OCI-LY3 (cell line): ENCODE measurements at regions not wholly inside any gene's neighbourhood (a gene's known extent, or its start where the extent isn't known, plus 50 kb on each side); places are given as distances from the start of the nearest gene placed in this dataset.

ENCODE experiments used
- H2AFZ ChIP-seq: fragments of 200-600, 300-600 bp; shearing (Covaris generic); 2 replicates; pipeline ENCODE4 v1.6.0; 2014; ENCODE audit warnings: antibody characterized with exemption, low read depth, low read length
- H3K27ac ChIP-seq: fragments of 200-600, 300-600 bp; sonication (generic); 2 replicates; pipeline ENCODE4 v1.5.1; 2014; ENCODE audit warnings: mild to moderate bottlenecking, low read length, moderate library complexity, mixed read lengths
- H3K27me3 ChIP-seq: fragments of 200-600, 300-600 bp; sonication (generic); 2 replicates; pipeline ENCODE4 v1.6.1; 2014; ENCODE audit warnings: low read depth, low read length, mixed read lengths
- H3K36me3 ChIP-seq: fragments of 200-600, 300-600 bp; sonication (generic); replicated peaks from 2 replicates; pipeline ENCODE3; 2014; ENCODE audit warnings: low read depth, low read length, mixed read lengths
- H3K4me1 ChIP-seq: fragments of 300-600, 200-600 bp; sonication (generic); 2 replicates; pipeline ENCODE4 v1.6.1; 2014; ENCODE audit warnings: low read length, mixed read lengths
- H3K4me2 ChIP-seq: fragments of 200-600, 300-600 bp; sonication (generic); 2 replicates; pipeline ENCODE4 v1.6.1; 2014; ENCODE audit warnings: low read length, mixed read lengths
- H3K4me3 ChIP-seq: fragments of 300-600, 200-600 bp; sonication (generic); 2 replicates; pipeline ENCODE4 v1.5.1; 2014; ENCODE audit warnings: antibody characterized with exemption, mild to moderate bottlenecking, low read length, moderate library complexity
- H3K79me2 ChIP-seq: fragments of 300-600, 200-600 bp; shearing (Covaris generic); 2 replicates; pipeline ENCODE4 v1.6.1; 2014; ENCODE audit warnings: mild to moderate bottlenecking, low read length, mixed read lengths
- H3K9ac ChIP-seq: fragments of 300-600, 200-600 bp; shearing (Covaris generic); 2 replicates; pipeline ENCODE4 v1.6.0; 2014; ENCODE audit warnings: mild to moderate bottlenecking, low read length, moderate library complexity
- H3K9me3 ChIP-seq: fragments of 200-600, 300-600 bp; shearing (Covaris generic); 2 replicates; pipeline ENCODE4 v1.6.1; 2014; ENCODE audit warnings: low read length, mixed read lengths; ENCODE audit not compliant: insufficient read depth
- H4K20me1 ChIP-seq: fragments of 200-600, 300-600 bp; sonication (generic); 2 replicates; pipeline ENCODE4 v1.6.1; 2016; ENCODE audit warnings: low read length, mixed read lengths; ENCODE audit not compliant: insufficient read depth
- EZH2phosphoT487 ChIP-seq: fragments of 200-600 bp; shearing (Covaris generic); IDR thresholded peaks from 2 replicates; pipeline ENCODE4 v1.6.1; 2018; ENCODE audit warnings: antibody characterized with exemption, mixed run types, low read depth
- TF ChIP-seq, protein P1 (sequence below): fragments of 200-600, 300-600 bp; sonication (generic); IDR thresholded peaks from 2 replicates; pipeline ENCODE4 v1.5.1; 2014; ENCODE audit warnings: antibody characterized with exemption, low read length, low read depth

DNA sequence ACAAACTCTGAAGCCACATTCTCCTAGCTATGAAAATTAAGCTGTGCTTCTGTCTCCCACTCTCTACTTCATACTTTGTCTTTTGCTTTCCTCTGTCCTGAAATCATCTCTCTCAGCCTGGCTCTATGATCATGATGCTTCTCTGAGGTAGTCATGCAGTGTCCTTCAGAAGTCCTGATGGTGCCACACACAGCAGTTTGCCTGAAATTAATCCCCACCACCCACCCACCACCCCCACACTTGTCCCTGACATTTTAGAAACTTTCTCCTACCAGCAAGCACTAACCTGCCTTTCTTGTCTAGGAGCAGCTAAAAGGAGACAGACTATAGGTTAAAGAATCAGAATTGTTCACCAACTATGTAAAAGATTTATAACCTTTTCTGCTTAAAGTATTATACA, 282.2 kb upstream of the FAM174A start:
- no peaks in the 10 kb centered on the region for H3K27me3 ChIP-seq
- no peak for TF ChIP-seq EZH2phosphoT487
- TF ChIP-seq, protein P1, sequence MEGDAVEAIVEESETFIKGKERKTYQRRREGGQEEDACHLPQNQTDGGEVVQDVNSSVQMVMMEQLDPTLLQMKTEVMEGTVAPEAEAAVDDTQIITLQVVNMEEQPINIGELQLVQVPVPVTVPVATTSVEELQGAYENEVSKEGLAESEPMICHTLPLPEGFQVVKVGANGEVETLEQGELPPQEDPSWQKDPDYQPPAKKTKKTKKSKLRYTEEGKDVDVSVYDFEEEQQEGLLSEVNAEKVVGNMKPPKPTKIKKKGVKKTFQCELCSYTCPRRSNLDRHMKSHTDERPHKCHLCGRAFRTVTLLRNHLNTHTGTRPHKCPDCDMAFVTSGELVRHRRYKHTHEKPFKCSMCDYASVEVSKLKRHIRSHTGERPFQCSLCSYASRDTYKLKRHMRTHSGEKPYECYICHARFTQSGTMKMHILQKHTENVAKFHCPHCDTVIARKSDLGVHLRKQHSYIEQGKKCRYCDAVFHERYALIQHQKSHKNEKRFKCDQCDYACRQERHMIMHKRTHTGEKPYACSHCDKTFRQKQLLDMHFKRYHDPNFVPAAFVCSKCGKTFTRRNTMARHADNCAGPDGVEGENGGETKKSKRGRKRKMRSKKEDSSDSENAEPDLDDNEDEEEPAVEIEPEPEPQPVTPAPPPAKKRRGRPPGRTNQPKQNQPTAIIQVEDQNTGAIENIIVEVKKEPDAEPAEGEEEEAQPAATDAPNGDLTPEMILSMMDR, result no peak
- H4K20me1 ChIP-seq, result no peaks in the 10 kb centered on the region

DNA sequence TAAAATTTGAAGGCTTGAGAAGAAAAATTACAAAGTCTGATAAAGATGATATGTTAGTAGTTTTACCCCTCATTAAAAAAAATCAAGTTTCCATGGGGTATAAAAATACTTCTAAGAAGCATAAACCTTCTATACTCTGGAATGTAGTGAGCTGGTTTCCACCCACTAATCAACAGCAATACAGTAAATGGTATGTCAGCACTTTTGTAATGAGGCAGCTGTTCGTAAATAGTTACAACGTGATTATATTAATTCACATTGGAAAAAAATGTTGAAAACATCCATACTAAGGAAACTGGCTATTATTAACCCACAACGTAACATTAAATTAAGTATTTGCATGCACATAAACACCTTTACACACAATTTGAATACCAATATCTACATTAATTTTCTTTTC, 283.1 kb upstream of the FAM174A start:
- Histone ChIP-seq H3K27ac (no peak overlapping the region), H3K4me1 (no peaks in the 10 kb centered on the region), H3K9me3 (no peaks in the 10 kb centered on the region), H3K36me3 (no peaks in the 10 kb centered on the region), H3K4me3 (no peak overlapping the region), H4K20me1 (no peaks in the 10 kb centered on the region), H3K79me2 (no peaks in the 10 kb centered on the region), H3K4me2 (no peak overlapping the region), H3K9ac (no peak overlapping the region), H3K27me3 (no peaks in the 10 kb centered on the region), H2AFZ (no peak overlapping the region)
- TF ChIP-seq EZH2phosphoT487, result no peak
- TF ChIP-seq, protein P1, result no peak

More for the DNA sequence above, 282.2 kb upstream of the FAM174A start:
- Histone ChIP-seq H2AFZ (no peak overlapping the region), H3K9me3 (no peaks in the 10 kb centered on the region), H3K4me1 (no peaks in the 10 kb centered on the region), H3K27ac (no peak overlapping the region), H3K36me3 (no peaks in the 10 kb centered on the region), H3K4me3 (no peak overlapping the region), H3K79me2 (no peaks in the 10 kb centered on the region), H3K9ac (no peak overlapping the region), H3K4me2 (no peak overlapping the region)

DNA sequence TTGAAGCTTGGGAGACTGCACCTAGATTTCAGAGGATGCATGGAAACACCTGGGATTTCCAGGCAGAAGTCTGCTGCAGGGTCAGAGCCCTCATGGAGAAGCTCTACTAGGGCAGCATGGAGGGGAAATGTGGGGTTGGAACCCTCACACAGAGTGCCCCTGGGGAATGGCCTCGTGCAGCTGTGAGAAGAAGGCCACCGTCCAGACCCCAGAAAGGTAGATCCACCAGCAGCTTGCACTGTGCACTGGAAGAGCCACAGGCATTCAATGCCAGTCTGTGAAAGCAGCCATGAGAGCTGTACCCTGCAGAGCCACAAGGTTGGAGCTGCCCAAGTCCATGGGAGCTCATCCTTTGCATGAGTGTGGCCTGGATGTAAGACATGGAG, 285.3 kb upstream of the FAM174A start:
- no peaks in the 10 kb centered on the region for H3K4me1 ChIP-seq
- no peak overlapping the region for H3K4me2 ChIP-seq
- no peak overlapping the region for H3K27ac ChIP-seq
- H2AFZ ChIP-seq, result no peak overlapping the region
- no peak overlapping the region for H3K9ac ChIP-seq
- H3K4me3 ChIP-seq, result no peak overlapping the region
- H3K27me3 ChIP-seq, result no peaks in the 10 kb centered on the region
- no peak for TF ChIP-seq EZH2phosphoT487
- TF ChIP-seq, protein P1, result no peak
- H4K20me1 ChIP-seq, result no peaks in the 10 kb centered on the region
- no peaks in the 10 kb centered on the region for H3K9me3 ChIP-seq
- no peaks in the 10 kb centered on the region for H3K36me3 ChIP-seq
- no peaks in the 10 kb centered on the region for H3K79me2 ChIP-seq

GRCh38 chr5:100249211-100249883, 285.8 kb upstream of the FAM174A start:
- H3K36me3 ChIP-seq, result no peaks in the 10 kb centered on the region
- no peak overlapping the region for H3K9ac ChIP-seq
- TF ChIP-seq, protein P1, result no peak
- TF ChIP-seq EZH2phosphoT487, result no peak
- H3K27me3 ChIP-seq, result no peaks in the 10 kb centered on the region
- H2AFZ ChIP-seq, result no peak overlapping the region
- no peaks in the 10 kb centered on the region for H3K4me1 ChIP-seq
- no peaks in the 10 kb centered on the region for H3K9me3 ChIP-seq
- H3K27ac ChIP-seq, result no peak overlapping the region
- no peak overlapping the region for H3K4me3 ChIP-seq
- H3K4me2 ChIP-seq, result no peak overlapping the region
- no peaks in the 10 kb centered on the region for H3K79me2 ChIP-seq
- H4K20me1 ChIP-seq, result no peaks in the 10 kb centered on the region
